ENCODE measurements at regions not wholly inside any gene's neighbourhood (a gene's known extent, or its start where the extent isn't known, plus 50 kb on each side); places are given as distances from the start of the nearest gene placed in this dataset.

GRCh38 chr11:115710980-115711379 lies 206.8 kb upstream of the CADM1 start:
- H3K9me3 ChIP-seq, result no peaks in the 10 kb centered on the region
- no peak for TF ChIP-seq POLR2A (IDR thresholded peaks at IDR 0.05)
- no peak for TF ChIP-seq CTCF (IDR thresholded peaks at IDR 0.05)
- no peak for DNase-seq
- H3K36me3 ChIP-seq, result no peaks in the 10 kb centered on the region
- H3K27me3 ChIP-seq, result no peaks in the 10 kb centered on the region
- H3K4me1 ChIP-seq, result no peaks in the 10 kb centered on the region
- no peak overlapping the region for H3K4me3 ChIP-seq
- no peak overlapping the region for H3K27ac ChIP-seq

DNA sequence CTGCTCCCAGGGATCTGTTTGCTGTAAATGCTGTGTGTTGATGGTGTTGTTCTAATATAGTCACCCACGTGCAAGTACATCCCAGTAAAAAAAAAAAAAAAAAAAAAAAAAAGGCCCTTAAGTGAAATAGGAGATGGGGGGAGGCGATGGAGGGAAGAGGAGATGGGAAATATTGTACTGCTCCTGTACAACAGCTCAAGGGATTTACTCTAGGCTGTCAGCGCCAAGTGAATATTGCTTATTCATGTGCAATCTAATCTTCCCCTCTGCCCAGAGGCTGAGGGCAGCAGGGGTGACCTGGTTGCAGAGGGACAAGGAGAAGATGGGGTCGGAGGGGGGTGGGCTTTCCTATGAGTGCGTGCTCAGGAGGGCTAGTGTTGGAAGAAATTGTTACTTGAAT lies 206.2 kb upstream of the CADM1 start:
- Histone ChIP-seq H3K9me3 (no peaks in the 10 kb centered on the region), H3K27ac (no peak overlapping the region), H3K36me3 (no peaks in the 10 kb centered on the region), H3K4me1 (no peaks in the 10 kb centered on the region), H3K4me3 (no peak overlapping the region), H3K27me3 (no peaks in the 10 kb centered on the region)
- DNase-seq, result no peak
- no peak for TF ChIP-seq CTCF (IDR thresholded peaks at IDR 0.05)

DNA sequence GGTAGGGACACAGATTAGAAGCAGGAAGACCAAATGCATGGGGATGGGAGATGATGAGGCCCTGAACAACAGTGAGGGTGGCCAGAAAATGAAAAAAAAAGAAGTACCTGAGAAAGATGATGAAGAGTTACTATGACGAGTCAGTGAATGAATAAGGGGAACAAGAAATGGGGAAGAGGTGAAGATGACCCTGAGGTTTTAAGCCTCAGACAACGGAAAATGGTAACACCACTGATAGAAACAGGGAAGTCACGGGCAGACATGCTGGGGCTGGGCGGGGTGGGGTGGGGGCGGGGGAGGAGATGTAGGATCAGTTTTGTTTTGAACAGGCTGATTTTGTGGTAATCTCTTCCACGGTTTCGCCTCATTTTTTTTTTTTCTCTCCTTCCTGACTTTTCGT lies 205.1 kb upstream of the CADM1 start:
- no peaks in the 10 kb centered on the region for H3K27me3 ChIP-seq
- no peak overlapping the region for H3K4me3 ChIP-seq
- H3K9me3 ChIP-seq, result no peaks in the 10 kb centered on the region
- H3K4me1 ChIP-seq, result no peaks in the 10 kb centered on the region
- H3K36me3 ChIP-seq, result no peaks in the 10 kb centered on the region
- H3K27ac ChIP-seq, result no peak overlapping the region
- no peak for TF ChIP-seq CTCF (IDR thresholded peaks at IDR 0.05)
- no peak for TF ChIP-seq POLR2A (IDR thresholded peaks at IDR 0.05)
- no peak for DNase-seq

- no peak overlapping the region for H3K4me3 ChIP-seq
- H3K36me3 ChIP-seq, result no peaks in the 10 kb centered on the region
- H3K4me1 ChIP-seq, result no peaks in the 10 kb centered on the region
- H3K27me3 ChIP-seq, result no peaks in the 10 kb centered on the region
- no peaks in the 10 kb centered on the region for H3K9me3 ChIP-seq
- no peak for TF ChIP-seq POLR2A (IDR thresholded peaks at IDR 0.05)
- TF ChIP-seq CTCF (IDR thresholded peaks at IDR 0.05), result no peak
- no peak overlapping the region for H3K27ac ChIP-seq
- no peak for DNase-seq
Observed at GRCh38 chr11:115707180-115707905, 203.1 kb upstream of the CADM1 start.

- H3K4me1 ChIP-seq, result no peaks in the 10 kb centered on the region
- H3K36me3 ChIP-seq, result no peaks in the 10 kb centered on the region
- TF ChIP-seq POLR2A (IDR thresholded peaks at IDR 0.05) (no peak), CTCF (IDR thresholded peaks at IDR 0.05) (no peak)
- no peak overlapping the region for H3K4me3 ChIP-seq
- no peak overlapping the region for H3K27ac ChIP-seq
- H3K27me3 ChIP-seq, result no peaks in the 10 kb centered on the region
- no peaks in the 10 kb centered on the region for H3K9me3 ChIP-seq
- DNase-seq, result no peak
Observed at GRCh38 chr11:115706626-115707135, 202.5 kb upstream of the CADM1 start.
